Ovary (tissue), 7 donors: ENCODE measurements at regions not wholly inside any gene's neighbourhood (a gene's known extent, or its start where the extent isn't known, plus 50 kb on each side); places are given as distances from the start of the nearest gene placed in this dataset.

Experiments used
- DNase-seq, 5 donors: peaks; one replicate each; pipeline ENCODE4 v3.0.0-alpha.2; 2019 to 2020
- H3K27ac ChIP-seq, 2 donors: fragments of 200-600 bp; one replicate each; pipeline versions ENCODE4 v1.5.1 to v1.8.0; 2019 to 2022
- H3K27me3 ChIP-seq: fragments of 200-600 bp; one replicate; pipeline ENCODE4 v1.8.0; 2022
- H3K36me3 ChIP-seq: fragments of 200-600 bp; sonication (generic); one replicate; pipeline ENCODE4 v1.5.1; 2019
- H3K4me1 ChIP-seq: one replicate; pipeline ENCODE4 v1.8.1; 2013; ENCODE audit warnings: mild to moderate bottlenecking, moderate library complexity; ENCODE audit not compliant: insufficient read depth
- H3K4me3 ChIP-seq: fragments of 200-600 bp; sonication (generic); one replicate; pipeline ENCODE4 v1.5.1; 2017
- H3K9me3 ChIP-seq, 2 donors: fragments of 200-600 bp in 1 of 2; sonication (generic) in 1 of 2; one replicate each; pipeline versions ENCODE4 v1.5.1 to v1.8.1; 2013 to 2019; ENCODE audit warnings: mild to moderate bottlenecking in 1 of 2, moderate library complexity in 1 of 2
- CTCF ChIP-seq, 3 donors: fragments of 450-650 bp in 2 of 3; fragments of 200-600 bp in 1 of 3; IDR thresholded peaks; one replicate each; pipeline versions ENCODE4 v1.5.1 to v1.8.0; 2016 to 2022; ENCODE audit warnings: antibody characterized with exemption in 3 of 3, mild to moderate bottlenecking in 1 of 3
- EP300 ChIP-seq: sonication (generic); formaldehyde crosslinking; IDR thresholded peaks from one replicate; pipeline ENCODE4 v1.6.1; 2017; ENCODE audit warnings: antibody characterized with exemption
- POLR2A ChIP-seq: fragments of 450-650 bp; IDR thresholded peaks from one replicate; pipeline ENCODE4 v1.6.1; 2017; ENCODE audit warnings: antibody characterized with exemption, mild to moderate bottlenecking, moderate library complexity
- WGBS, 3 donors: extraction: QIAGEN DNeasy Blood & Tissue Kit in 1 of 3; methylation state at CpG; one replicate each; pipeline versions ENCODE4 v1.1.5 to v1.1.7; 2013 to 2017; 5-methylcytosine and 5-hydroxymethylcytosine counted together
- intact Hi-C, 4 donors: fragments of 100-400 bp; cut with DNase I; formaldehyde crosslinking; loops; one replicate each; pipeline versions ENCODE4 v1.11.0 to v1.15.1; 2022 to 2023
- donor health status: DM: no; HTN: no; CAD: no; lungs with moderate emphysema.
- donor health status: DM: no; HTN: no; CAD: no.
- donor health status: Bipolar disorder and iron deficiency.
- donor health status: DM: no; HTN: no; CAD: no.
- donor health status: DM: yes; HTN: yes; CAD: no.

GRCh38 chr5:135108569-135108968 is 74.5 kb upstream of the PITX1 start:
- Histone ChIP-seq H3K4me1 (no peaks in the 10 kb centered on the region), H3K27ac (no peak overlapping the region), H3K27me3 (no peaks in the 10 kb centered on the region), H3K4me3 (no peak overlapping the region), H3K9me3 (no peaks in the 10 kb centered on the region), H3K36me3 (no peaks in the 10 kb centered on the region)
- WGBS, 3 donors, result 94 to 97% (median 97%) methylated on average over 3 of the region's 3 CpGs
- intact Hi-C loops, result no loop called here
- no peak for TF ChIP-seq CTCF (IDR thresholded peaks at IDR 0.05)
- no peak for TF ChIP-seq EP300
- no peak for TF ChIP-seq POLR2A
- DNase-seq, result no peak

GRCh38 chr5:135107986-135108385 is 74.0 kb upstream of the PITX1 start:
- Histone ChIP-seq H3K27ac (no peak overlapping the region), H3K4me1 (no peaks in the 10 kb centered on the region), H3K36me3 (no peaks in the 10 kb centered on the region), H3K9me3 (no peaks in the 10 kb centered on the region), H3K27me3 (no peaks in the 10 kb centered on the region), H3K4me3 (no peak overlapping the region)
- DNase-seq, result no peak
- WGBS, 3 donors, result 92 to 94% (median 93%) methylated on average over 3 of the region's 3 CpGs
- TF ChIP-seq CTCF (IDR thresholded peaks at IDR 0.05) (no peak), POLR2A (no peak), EP300 (no peak)
- intact Hi-C loops, result no loop called here

GRCh38 chr5:135106610-135107471 is 72.8 kb upstream of the PITX1 start:
- WGBS, 3 donors, result 32 to 44% (median 32%) methylated on average over 19 of the region's 19 CpGs
- Histone ChIP-seq H3K9me3 (no peaks in the 10 kb centered on the region), H3K4me1 (no peaks in the 10 kb centered on the region), H3K36me3 (no peaks in the 10 kb centered on the region), H3K4me3 (no peak overlapping the region), H3K27me3 (no peaks in the 10 kb centered on the region), H3K27ac (no peak overlapping the region)
- intact Hi-C loops, result no loop called here
- TF ChIP-seq CTCF (IDR thresholded peaks at IDR 0.05) (no peak), POLR2A (no peak), EP300 (no peak)
- peak in 1 of 5 donors; percentile 16 for DNase-seq

GRCh38 chr5:135106136-135106535 is 72.1 kb upstream of the PITX1 start:
- H3K27me3 ChIP-seq, result no peaks in the 10 kb centered on the region
- intact Hi-C loops, result no loop called here
- H3K36me3 ChIP-seq, result no peaks in the 10 kb centered on the region
- 52 to 61% (median 60%) methylated on average over 3 of the region's 3 CpGs for WGBS, 3 donors
- no peaks in the 10 kb centered on the region for H3K4me1 ChIP-seq
- no peak overlapping the region for H3K4me3 ChIP-seq
- no peak for DNase-seq
- H3K9me3 ChIP-seq, result no peaks in the 10 kb centered on the region
- H3K27ac ChIP-seq, result no peak overlapping the region
- no peak for TF ChIP-seq EP300

GRCh38 chr5:135105105-135105484 is 71.1 kb upstream of the PITX1 start:
- intact Hi-C loops, result no loop called here
- no peak for DNase-seq
- WGBS, 3 donors, result 87 to 97% (median 88%) methylated on average over 3 of the region's 3 CpGs
- H3K36me3 ChIP-seq, result no peaks in the 10 kb centered on the region
- H3K4me3 ChIP-seq, result no peak overlapping the region
- TF ChIP-seq POLR2A (no peak), EP300 (no peak), CTCF (IDR thresholded peaks at IDR 0.05) (no peak)
- H3K27me3 ChIP-seq, result no peaks in the 10 kb centered on the region
- H3K27ac ChIP-seq, result no peak overlapping the region
- no peaks in the 10 kb centered on the region for H3K4me1 ChIP-seq
- no peaks in the 10 kb centered on the region for H3K9me3 ChIP-seq
